ENCODE measurements at regions not wholly inside any gene's neighbourhood (a gene's known extent, or its start where the extent isn't known, plus 50 kb on each side); places are given as distances from the start of the nearest gene placed in this dataset.

- Histone ChIP-seq H3K36me3 (ENCODE audit: insufficient read depth, low read length, poor library complexity, severe bottlenecking) (no peaks in the 10 kb centered on the region), H3K9me3 (ENCODE audit: low read depth, low read length, poor library complexity, severe bottlenecking) (no peaks in the 10 kb centered on the region), H3K27ac (ENCODE audit: low read depth, low read length, poor library complexity, severe bottlenecking) (no peak overlapping the region), H3K27me3 (replicated peaks; ENCODE audit: insufficient read depth, low read depth, low read length, poor library complexity) (no peaks in the 10 kb centered on the region), H3K4me1 (ENCODE audit: insufficient read depth, low read length, poor library complexity, severe bottlenecking) (no peaks in the 10 kb centered on the region), H3K4me3 (ENCODE audit: low read depth, low read length, poor library complexity, severe bottlenecking) (no peak overlapping the region)
- no peak for DNase-seq (ENCODE audit: low spot score)
- ChIA-PET POLR2A (ENCODE audit: low non-redundant PET) (no interaction called here), CTCF (no interaction called here)
- intact Hi-C loops (cut with micrococcal nuclease; ENCODE audit: unreplicated experiment): no loop called here
- no TSS peak for BruUV-seq (replicated peaks)
- TF ChIP-seq EZH2 (IDR thresholded peaks at IDR 0.05; ENCODE audit: borderline replicate concordance, low read depth, low read length, poor library complexity, severe bottlenecking): no peak
Observed at GRCh38 chr3:153896197-153896596, 225.0 kb upstream of the ARHGEF26 start.

DNA sequence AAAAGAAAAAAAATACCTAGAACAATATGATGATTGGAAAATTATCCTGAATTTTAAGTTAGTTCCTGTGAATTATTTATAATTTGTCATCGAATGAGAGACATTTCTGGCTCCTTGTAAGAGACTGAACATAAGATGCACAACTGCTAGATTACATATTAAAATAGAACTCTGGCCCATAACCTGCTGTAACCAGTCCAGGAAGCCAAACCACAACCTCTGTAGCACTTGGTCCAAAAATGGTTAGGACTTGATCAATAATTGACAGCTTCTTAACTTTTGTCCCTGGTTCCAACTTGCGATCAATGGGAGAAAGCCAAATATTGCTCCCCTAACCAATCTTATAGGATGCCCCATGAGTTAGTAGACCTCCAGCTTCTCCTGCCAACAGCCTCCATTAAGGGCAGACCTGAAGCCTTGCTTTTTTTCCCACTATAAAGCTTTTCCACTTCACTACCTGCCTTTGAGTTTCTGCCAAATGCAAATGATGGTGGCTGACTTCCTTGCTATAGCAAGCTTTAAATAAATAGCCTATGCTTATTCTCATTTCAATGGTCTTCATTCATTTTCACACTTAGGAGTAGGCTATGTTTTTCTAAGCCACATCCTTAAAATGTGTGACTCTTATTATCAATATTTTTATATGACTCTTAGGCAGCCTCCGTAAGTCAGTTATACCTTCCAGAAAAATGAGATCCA is 224.0 kb upstream of the ARHGEF26 start:
- no peak for TF ChIP-seq EZH2 (IDR thresholded peaks at IDR 0.05; ENCODE audit: borderline replicate concordance, low read depth, low read length, poor library complexity, severe bottlenecking)
- TF ChIP-seq, protein P1, sequence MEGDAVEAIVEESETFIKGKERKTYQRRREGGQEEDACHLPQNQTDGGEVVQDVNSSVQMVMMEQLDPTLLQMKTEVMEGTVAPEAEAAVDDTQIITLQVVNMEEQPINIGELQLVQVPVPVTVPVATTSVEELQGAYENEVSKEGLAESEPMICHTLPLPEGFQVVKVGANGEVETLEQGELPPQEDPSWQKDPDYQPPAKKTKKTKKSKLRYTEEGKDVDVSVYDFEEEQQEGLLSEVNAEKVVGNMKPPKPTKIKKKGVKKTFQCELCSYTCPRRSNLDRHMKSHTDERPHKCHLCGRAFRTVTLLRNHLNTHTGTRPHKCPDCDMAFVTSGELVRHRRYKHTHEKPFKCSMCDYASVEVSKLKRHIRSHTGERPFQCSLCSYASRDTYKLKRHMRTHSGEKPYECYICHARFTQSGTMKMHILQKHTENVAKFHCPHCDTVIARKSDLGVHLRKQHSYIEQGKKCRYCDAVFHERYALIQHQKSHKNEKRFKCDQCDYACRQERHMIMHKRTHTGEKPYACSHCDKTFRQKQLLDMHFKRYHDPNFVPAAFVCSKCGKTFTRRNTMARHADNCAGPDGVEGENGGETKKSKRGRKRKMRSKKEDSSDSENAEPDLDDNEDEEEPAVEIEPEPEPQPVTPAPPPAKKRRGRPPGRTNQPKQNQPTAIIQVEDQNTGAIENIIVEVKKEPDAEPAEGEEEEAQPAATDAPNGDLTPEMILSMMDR (conservative IDR thresholded peaks at IDR 0.05; ENCODE audit: low read depth, low read length): no peak
- H3K4me1 ChIP-seq (ENCODE audit: insufficient read depth, low read length, poor library complexity, severe bottlenecking): peaks cover 5% of the 10 kb centered on the region
- intact Hi-C loops (cut with micrococcal nuclease; ENCODE audit: unreplicated experiment): no loop called here
- ChIA-PET POLR2A (ENCODE audit: low non-redundant PET) (no interaction called here), CTCF (no interaction called here)
- H3K27me3 ChIP-seq (replicated peaks; ENCODE audit: insufficient read depth, low read depth, low read length, poor library complexity): no peaks in the 10 kb centered on the region
- no peaks in the 10 kb centered on the region for H3K9me3 ChIP-seq (ENCODE audit: low read depth, low read length, poor library complexity, severe bottlenecking)
- no peaks in the 10 kb centered on the region for H3K36me3 ChIP-seq (ENCODE audit: insufficient read depth, low read length, poor library complexity, severe bottlenecking)
- no TSS peak for BruUV-seq (replicated peaks)
- no peak overlapping the region for H3K27ac ChIP-seq (ENCODE audit: low read depth, low read length, poor library complexity, severe bottlenecking)
- no peak for DNase-seq (ENCODE audit: low spot score)
- no peak overlapping the region for H3K4me3 ChIP-seq (ENCODE audit: low read depth, low read length, poor library complexity, severe bottlenecking)

GRCh38 chr3:153897842-153898241 is 223.3 kb upstream of the ARHGEF26 start:
- H3K27me3 ChIP-seq (replicated peaks; ENCODE audit: insufficient read depth, low read depth, low read length, poor library complexity): no peaks in the 10 kb centered on the region
- no peak overlapping the region for H3K4me3 ChIP-seq (ENCODE audit: low read depth, low read length, poor library complexity, severe bottlenecking)
- no TSS peak for BruUV-seq (replicated peaks)
- H3K4me1 ChIP-seq (ENCODE audit: insufficient read depth, low read length, poor library complexity, severe bottlenecking): peaks cover 5% of the 10 kb centered on the region
- CTCF ChIA-PET: no interaction called here
- TF ChIP-seq EZH2 (IDR thresholded peaks at IDR 0.05; ENCODE audit: borderline replicate concordance, low read depth, low read length, poor library complexity, severe bottlenecking): no peak
- TF ChIP-seq, protein P1 (conservative IDR thresholded peaks at IDR 0.05; ENCODE audit: low read depth, low read length): no peak
- DNase-seq (ENCODE audit: low spot score): no peak
- no peaks in the 10 kb centered on the region for H3K9me3 ChIP-seq (ENCODE audit: low read depth, low read length, poor library complexity, severe bottlenecking)
- no peaks in the 10 kb centered on the region for H3K36me3 ChIP-seq (ENCODE audit: insufficient read depth, low read length, poor library complexity, severe bottlenecking)
- POLR2A ChIA-PET (ENCODE audit: low non-redundant PET): no interaction called here
- no peak overlapping the region for H3K27ac ChIP-seq (ENCODE audit: low read depth, low read length, poor library complexity, severe bottlenecking)
- intact Hi-C loops (cut with micrococcal nuclease; ENCODE audit: unreplicated experiment): no loop called here

- peak; percentile 64 for DNase-seq (ENCODE audit: low spot score)
- peaks cover 5% of the 10 kb centered on the region for H3K4me1 ChIP-seq (ENCODE audit: insufficient read depth, low read length, poor library complexity, severe bottlenecking)
- H3K27me3 ChIP-seq (replicated peaks; ENCODE audit: insufficient read depth, low read depth, low read length, poor library complexity): no peaks in the 10 kb centered on the region
- no peak for TF ChIP-seq EZH2 (IDR thresholded peaks at IDR 0.05; ENCODE audit: borderline replicate concordance, low read depth, low read length, poor library complexity, severe bottlenecking)
- no peaks in the 10 kb centered on the region for H3K36me3 ChIP-seq (ENCODE audit: insufficient read depth, low read length, poor library complexity, severe bottlenecking)
- H3K27ac ChIP-seq (ENCODE audit: low read depth, low read length, poor library complexity, severe bottlenecking): no peak overlapping the region
- no peak overlapping the region for H3K4me3 ChIP-seq (ENCODE audit: low read depth, low read length, poor library complexity, severe bottlenecking)
- H3K9me3 ChIP-seq (ENCODE audit: low read depth, low read length, poor library complexity, severe bottlenecking): no peaks in the 10 kb centered on the region
- intact Hi-C loops (cut with micrococcal nuclease; ENCODE audit: unreplicated experiment): no loop called here
- POLR2A ChIA-PET (ENCODE audit: low non-redundant PET): no interaction called here
- no TSS peak for BruUV-seq (replicated peaks)
- CTCF ChIA-PET: no interaction called here
Observed at GRCh38 chr3:153901152-153901551, 220.0 kb upstream of the ARHGEF26 start.
